H1 (cell line): ENCODE measurements at regions not wholly inside any gene's neighbourhood (a gene's known extent, or its start where the extent isn't known, plus 50 kb on each side); places are given as distances from the start of the nearest gene placed in this dataset.

Source experiments
- CTCF ChIA-PET: fragments of 300-600 bp; sonication (Branson Sonifier 250); formaldehyde crosslinking; loops from one replicate; lab custom pipeline; 2021; ENCODE audit not compliant: partially characterized antibody; lab: Charles Lee
- POLR2A ChIA-PET: fragments of 300-600 bp; sonication (Branson Sonifier 250); formaldehyde crosslinking; loops from one replicate; lab custom pipeline; 2021; ENCODE audit warnings: inconsistent platforms; ENCODE audit not compliant: partially characterized antibody; lab: Charles Lee
- DNase-seq, 2 experiments: peaks; one replicate each; pipeline versions ENCODE4 v3.0.0 to v3.0.0-alpha.2; 2010 to 2022; ENCODE audit warnings: low spot score in 2 of 2, low read depth in 1 of 2, mixed read lengths in 1 of 2
- FAIRE-seq: peaks from 2 replicates; lab custom pipeline; 2011; peaks lifted over from hg19 to GRCh38; lab: Jason Lieb, UNC
- H2AFZ ChIP-seq: 2 replicates; pipeline ENCODE4 v1.8.1; 2012; ENCODE audit warnings: low read length, inconsistent platforms
- H2AK5ac ChIP-seq: 2 replicates; pipeline ENCODE4 v1.6.1; 2013; ENCODE audit warnings: low read depth, low read length
- H2BK120ac ChIP-seq: replicated peaks from 2 replicates; pipeline ENCODE3; 2013; ENCODE audit warnings: low read depth, low read length, inconsistent platforms
- H2BK12ac ChIP-seq: 2 replicates; pipeline ENCODE4 v1.6.1; 2013; ENCODE audit warnings: low read depth, low read length
- H2BK15ac ChIP-seq: 2 replicates; pipeline ENCODE4 v1.6.1; 2013; ENCODE audit warnings: low read length
- H2BK20ac ChIP-seq: 2 replicates; pipeline ENCODE4 v1.6.1; 2013; ENCODE audit warnings: low read length
- H2BK5ac ChIP-seq: 2 replicates; pipeline ENCODE4 v1.6.1; 2013; ENCODE audit warnings: low read depth, low read length
- H3K14ac ChIP-seq: 2 replicates; pipeline ENCODE4 v1.6.1; 2013; ENCODE audit warnings: inconsistent platforms; ENCODE audit not compliant: insufficient read length
- H3K18ac ChIP-seq: 2 replicates; pipeline ENCODE4 v1.6.1; 2013; ENCODE audit warnings: low read length; ENCODE audit errors: extremely low read depth
- H3K23ac ChIP-seq: 2 replicates; pipeline ENCODE4 v1.6.1; 2013; ENCODE audit warnings: inconsistent platforms; ENCODE audit not compliant: insufficient read length
- H3K23me2 ChIP-seq: 2 replicates; pipeline ENCODE4 v1.6.1; 2013; ENCODE audit warnings: low read depth, low read length
- H3K27ac ChIP-seq: 2 replicates; pipeline ENCODE4 v1.6.1; 2011; ENCODE audit warnings: low read depth, low read length, inconsistent platforms
- H3K27me3 ChIP-seq, 4 experiments: replicated peaks in 1 of 4; 1 replicate in 1 of 4; 2 replicates in 3 of 4; pipeline versions ENCODE4 v1.6.1 to v1.8.1; 2011 to 2013; ENCODE audit warnings: low read length in 3 of 4, mild to moderate bottlenecking in 3 of 4, inconsistent platforms in 2 of 4, mixed read lengths in 2 of 4, moderate library complexity in 1 of 4; ENCODE audit not compliant: control insufficient read depth in 3 of 4, insufficient read depth in 3 of 4; ENCODE audit errors: extremely low read depth in 1 of 4
- H3K36me3 ChIP-seq, 4 experiments: 2 replicates each; pipeline versions ENCODE4 v1.6.1 to v1.8.1; 2011 to 2013; ENCODE audit warnings: mild to moderate bottlenecking in 4 of 4, low read length in 3 of 4, moderate library complexity in 2 of 4, control low read depth in 1 of 4, inconsistent platforms in 1 of 4; ENCODE audit not compliant: insufficient read depth in 4 of 4, control insufficient read depth in 2 of 4
- H3K4ac ChIP-seq: replicated peaks from 2 replicates; pipeline ENCODE3; 2013; ENCODE audit warnings: low read length, low read depth, mixed read lengths, inconsistent platforms; ENCODE audit not compliant: insufficient read length
- H3K4me1 ChIP-seq, 4 experiments: replicated peaks in 1 of 4; 1 replicate in 1 of 4; 2 replicates in 3 of 4; pipeline versions ENCODE4 v1.6.1 to v1.8.1; 2011 to 2013; ENCODE audit warnings: low read length in 3 of 4, inconsistent platforms in 2 of 4, mixed read lengths in 1 of 4; ENCODE audit not compliant: insufficient read depth in 4 of 4, control insufficient read depth in 3 of 4
- H3K4me2 ChIP-seq, 2 experiments: 2 replicates each; pipeline versions ENCODE4 v1.6.1 to v1.8.1; 2011 to 2013; ENCODE audit warnings: low read depth in 2 of 2, low read length in 2 of 2, control low read depth in 1 of 2, inconsistent platforms in 1 of 2, mild to moderate bottlenecking in 1 of 2; ENCODE audit not compliant: insufficient read depth in 1 of 2
- H3K4me3 ChIP-seq, 4 experiments: fragments of 200-600, 300-600 bp in 1 of 4; sonication (generic), shearing (Covaris generic), sonication (Bioruptor Twin) in 1 of 4; 2 replicates each; pipeline versions ENCODE4 v1.5.1 to v1.8.1; 2011 to 2016; ENCODE audit warnings: low read length in 4 of 4, low read depth in 3 of 4, control low read depth in 2 of 4, inconsistent platforms in 2 of 4, mild to moderate bottlenecking in 2 of 4, mixed read lengths in 1 of 4, moderate library complexity in 1 of 4; ENCODE audit not compliant: insufficient read depth in 2 of 4; ENCODE audit errors: extremely low read depth in 1 of 4
- H3K56ac ChIP-seq: replicated peaks from 2 replicates; pipeline ENCODE3; 2013; ENCODE audit warnings: low read depth, mild to moderate bottlenecking, mixed read lengths, low read length, inconsistent platforms; ENCODE audit not compliant: insufficient read length
- H3K79me1 ChIP-seq: 2 replicates; pipeline ENCODE4 v1.6.1; 2013; ENCODE audit warnings: low read depth, low read length, control low read depth
- H3K79me2 ChIP-seq, 2 experiments: 2 replicates each; pipeline versions ENCODE4 v1.6.1 to v1.8.1; 2012 to 2013; ENCODE audit warnings: low read length in 2 of 2, mild to moderate bottlenecking in 2 of 2, inconsistent platforms in 1 of 2; ENCODE audit not compliant: insufficient read depth in 2 of 2, control insufficient read depth in 1 of 2
- H3K9ac ChIP-seq, 4 experiments: replicated peaks in 1 of 4; 1 replicate in 1 of 4; 2 replicates in 3 of 4; pipeline versions ENCODE4 v1.6.1 to v1.8.1; 2011 to 2013; ENCODE audit warnings: low read depth in 3 of 4, low read length in 3 of 4, control low read depth in 2 of 4, mild to moderate bottlenecking in 2 of 4, moderate library complexity in 2 of 4, inconsistent platforms in 1 of 4; ENCODE audit errors: extremely low read depth in 1 of 4
- H3K9me3 ChIP-seq, 2 experiments: 2 replicates each; pipeline versions ENCODE4 v1.6.1 to v1.8.1; 2012 to 2013; ENCODE audit warnings: mild to moderate bottlenecking in 2 of 2, moderate library complexity in 2 of 2, control low read depth in 1 of 2, inconsistent platforms in 1 of 2, low read depth in 1 of 2, low read length in 1 of 2, mixed read lengths in 1 of 2; ENCODE audit not compliant: insufficient read depth in 2 of 2
- H4K20me1 ChIP-seq, 2 experiments: replicated peaks in 1 of 2; 2 replicates each; pipeline versions ENCODE3 to v1.8.1; 2011 to 2013; ENCODE audit warnings: inconsistent platforms in 2 of 2, low read length in 2 of 2, mild to moderate bottlenecking in 1 of 2; ENCODE audit not compliant: insufficient read depth in 2 of 2, control insufficient read depth in 1 of 2
- H4K5ac ChIP-seq: 2 replicates; pipeline ENCODE4 v1.6.1; 2013; ENCODE audit warnings: low read length, low read depth, mixed read lengths, inconsistent platforms; ENCODE audit not compliant: insufficient read length
- H4K8ac ChIP-seq: 2 replicates; pipeline ENCODE4 v1.8.0; 2013; ENCODE audit warnings: mild to moderate bottlenecking, moderate library complexity, low read length, inconsistent platforms; ENCODE audit not compliant: insufficient read depth; ENCODE audit errors: extremely low read depth
- H4K91ac ChIP-seq: replicated peaks from 2 replicates; pipeline ENCODE3; 2013; ENCODE audit warnings: low read length, mixed read lengths, inconsistent platforms; ENCODE audit not compliant: insufficient read length
- CTCF ChIP-seq, 3 experiments: IDR thresholded peaks; 1 replicate in 2 of 3; 2 replicates in 1 of 3; pipeline versions ENCODE4 v1.5.1 to v1.6.1; 2011; ENCODE audit warnings: low read length in 3 of 3, mild to moderate bottlenecking in 3 of 3, inconsistent platforms in 2 of 3, low read depth in 1 of 3, moderate library complexity in 1 of 3; ENCODE audit not compliant: insufficient read depth in 1 of 3; ENCODE audit errors: control extremely low read depth in 1 of 3
- GTF2F1 ChIP-seq: IDR thresholded peaks from 2 replicates; pipeline ENCODE4 v1.6.1; 2012; ENCODE audit warnings: low read depth, low read length, improper control_type of control experiment, borderline replicate concordance
- WGBS, 2 experiments: shearing (Covaris generic) in 1 of 2; methylation state at CpG; one replicate each; pipeline versions ENCODE4 v1.1.6 to v1.1.7; 2013 to 2015; ENCODE audit warnings: low lambda C conversion rate in 2 of 2, mixed read lengths in 2 of 2, inconsistent platforms in 1 of 2, low coverage in 1 of 2, missing lambda C conversion rate in 1 of 2; ENCODE audit not compliant: insufficient replicate concordance in 2 of 2, insufficient coverage in 1 of 2, insufficient read length in 1 of 2; ENCODE audit errors: extremely low coverage in 1 of 2, missing lambda C conversion rate in 1 of 2; 5-methylcytosine and 5-hydroxymethylcytosine counted together

DNA sequence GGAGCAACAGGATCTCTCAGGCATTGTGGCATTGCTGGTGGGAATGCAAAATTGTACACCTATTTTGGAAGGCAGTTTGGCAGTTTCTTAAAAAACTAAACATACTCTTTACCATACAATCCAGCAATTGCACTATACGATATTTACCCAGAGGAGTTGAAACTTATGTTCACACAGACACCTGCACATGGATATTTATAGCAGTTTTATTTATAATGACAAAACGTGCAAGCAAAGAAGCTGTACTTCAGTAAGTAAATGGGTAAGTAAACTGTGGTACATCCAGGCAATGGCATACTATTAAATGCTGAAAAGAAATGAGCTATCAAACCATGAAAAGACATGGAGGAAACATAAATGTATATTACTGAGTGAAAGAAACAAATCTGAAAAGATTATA, 71.6 kb upstream of the UBAC2 start:
- Histone ChIP-seq H3K79me1 (no peaks in the 10 kb centered on the region), H2AK5ac (no peak overlapping the region), H3K23me2 (no peaks in the 10 kb centered on the region), H2BK20ac (no peak overlapping the region), H2AFZ (no peak overlapping the region), H3K9ac (no peak overlapping the region), H4K20me1 (no peaks in the 10 kb centered on the region), H3K14ac (no peak overlapping the region), H3K79me2 (no peaks in the 10 kb centered on the region), H3K4me1 (peaks cover 0 to 2% (median 0%) of the 10 kb centered on the region in 4 experiments; a peak in 1 of 7 replicates), H3K4me2 (no peak overlapping the region), H3K56ac (no peak overlapping the region), H3K4me3 (no peak overlapping the region), H3K9me3 (no peaks in the 10 kb centered on the region), H3K27ac (no peak overlapping the region), H4K5ac (no peak overlapping the region), H2BK12ac (no peak overlapping the region), H2BK15ac (no peak overlapping the region), H3K27me3 (no peaks in the 10 kb centered on the region), H3K4ac (no peak overlapping the region), H2BK5ac (no peak overlapping the region), H3K18ac (no peak overlapping the region), H3K36me3 (peaks cover 0 to 3% (median 0%) of the 10 kb centered on the region in 4 experiments; a peak in 1 of 8 replicates), H3K23ac (no peak overlapping the region), H2BK120ac (no peak overlapping the region), H4K8ac (no peak overlapping the region), H4K91ac (no peak overlapping the region)
- FAIRE-seq, result no peak
- 83% methylated on average over 2 of the region's 2 CpGs; no CpG with 5 or more reads in 1 of the 2 experiments for WGBS, 2 experiments
- no peak for DNase-seq
- CTCF ChIA-PET, result no interaction called here
- POLR2A ChIA-PET, result no interaction called here
- TF ChIP-seq CTCF (IDR thresholded peaks at IDR 0.05; ENCODE audit: control extremely low read depth in 1 of 3, insufficient read depth in 1 of 3, low read depth in 1 of 3, low read length in 3 of 3) (no peak), GTF2F1 (no peak)
